HL-60 (cell line): ENCODE measurements at regions not wholly inside any gene's neighbourhood (a gene's known extent, or its start where the extent isn't known, plus 50 kb on each side); places are given as distances from the start of the nearest gene placed in this dataset.

Experiments
- POLR2AphosphoS5 ChIP-seq: IDR thresholded peaks from 2 replicates; pipeline ENCODE4 v1.6.1; 2012; ENCODE audit warnings: low read depth
- TF ChIP-seq, protein P1 (sequence below): IDR thresholded peaks from one replicate; pipeline ENCODE4 v1.5.1; 2011; ENCODE audit warnings: low read length, control low read depth, inconsistent platforms; ENCODE audit not compliant: insufficient read depth

DNA sequence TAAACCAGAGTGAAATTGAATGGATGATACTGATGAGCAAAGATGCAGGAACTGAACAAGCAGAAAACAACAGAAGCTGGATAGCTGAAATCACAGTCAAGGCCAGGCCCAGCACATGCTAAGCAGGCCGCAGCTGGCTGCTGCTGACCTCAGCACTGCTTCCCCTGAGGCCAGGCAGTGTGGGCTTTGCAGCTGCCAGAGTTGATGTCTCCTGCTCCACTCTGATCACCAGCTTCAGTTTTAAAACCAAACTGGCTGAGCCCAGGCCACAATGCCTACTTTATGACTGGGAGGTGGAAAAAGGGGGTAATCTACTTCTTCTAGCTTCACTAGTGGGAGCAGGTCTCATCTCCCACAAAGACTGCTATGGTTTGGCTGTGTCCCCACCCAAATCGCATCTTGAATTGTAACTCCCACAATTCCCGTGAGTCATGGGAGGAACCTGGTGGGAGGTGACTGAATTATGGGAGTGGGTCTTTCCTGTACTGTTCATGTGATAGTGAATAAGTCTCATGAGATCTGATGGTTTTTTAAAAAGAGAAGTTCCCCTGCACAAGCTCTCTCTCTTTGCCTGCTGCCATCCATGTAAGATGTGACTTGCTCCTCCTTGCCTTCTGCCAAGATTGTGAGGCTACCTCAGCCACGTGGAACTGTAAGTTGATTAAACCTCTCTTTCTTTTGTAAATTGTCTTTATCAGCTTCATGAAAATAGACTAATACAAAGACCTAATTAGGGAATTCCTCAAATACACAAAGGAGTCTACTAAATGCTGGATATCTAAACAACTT is 136.4 kb upstream of the ITGB1 start:
- TF ChIP-seq, protein P1, sequence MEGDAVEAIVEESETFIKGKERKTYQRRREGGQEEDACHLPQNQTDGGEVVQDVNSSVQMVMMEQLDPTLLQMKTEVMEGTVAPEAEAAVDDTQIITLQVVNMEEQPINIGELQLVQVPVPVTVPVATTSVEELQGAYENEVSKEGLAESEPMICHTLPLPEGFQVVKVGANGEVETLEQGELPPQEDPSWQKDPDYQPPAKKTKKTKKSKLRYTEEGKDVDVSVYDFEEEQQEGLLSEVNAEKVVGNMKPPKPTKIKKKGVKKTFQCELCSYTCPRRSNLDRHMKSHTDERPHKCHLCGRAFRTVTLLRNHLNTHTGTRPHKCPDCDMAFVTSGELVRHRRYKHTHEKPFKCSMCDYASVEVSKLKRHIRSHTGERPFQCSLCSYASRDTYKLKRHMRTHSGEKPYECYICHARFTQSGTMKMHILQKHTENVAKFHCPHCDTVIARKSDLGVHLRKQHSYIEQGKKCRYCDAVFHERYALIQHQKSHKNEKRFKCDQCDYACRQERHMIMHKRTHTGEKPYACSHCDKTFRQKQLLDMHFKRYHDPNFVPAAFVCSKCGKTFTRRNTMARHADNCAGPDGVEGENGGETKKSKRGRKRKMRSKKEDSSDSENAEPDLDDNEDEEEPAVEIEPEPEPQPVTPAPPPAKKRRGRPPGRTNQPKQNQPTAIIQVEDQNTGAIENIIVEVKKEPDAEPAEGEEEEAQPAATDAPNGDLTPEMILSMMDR = no peak
- TF ChIP-seq POLR2AphosphoS5 = no peak
